ENCODE measurements at regions not wholly inside any gene's neighbourhood (a gene's known extent, or its start where the extent isn't known, plus 50 kb on each side); places are given as distances from the start of the nearest gene placed in this dataset.

DNA sequence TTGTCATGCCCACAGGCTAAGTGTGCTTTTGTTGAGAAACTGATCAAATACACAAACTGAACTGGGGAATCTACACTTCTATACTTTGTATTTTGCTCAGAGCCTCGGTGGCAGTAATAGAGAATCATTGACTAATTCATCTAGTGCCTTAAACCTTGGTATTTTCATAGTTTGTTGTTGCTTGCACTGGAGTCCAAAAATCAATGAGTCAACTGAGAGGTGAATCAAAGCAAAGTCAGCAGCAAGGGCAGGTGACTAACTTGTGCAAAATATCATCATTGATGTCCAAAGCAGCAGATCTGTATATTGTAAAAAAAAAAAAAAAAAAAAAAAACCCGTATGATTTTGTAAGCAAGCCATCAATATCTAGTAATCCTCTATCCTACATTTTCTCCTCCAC, 296.4 kb downstream of the MAP2K6 start (continued):
- TF ChIP-seq ZBTB40 (IDR thresholded peaks at IDR 0.05) (no peak), ZBTB40 (CRISPR knock-in tag; IDR thresholded peaks at IDR 0.05) (no peak), TAF7 (tag; IDR thresholded peaks at IDR 0.05) (no peak), MYNN (IDR thresholded peaks at IDR 0.05) (no peak), MYNN (CRISPR knock-in tag; IDR thresholded peaks at IDR 0.05) (no peak), PTTG1 (tag; IDR thresholded peaks at IDR 0.05; ENCODE audit: low read depth) (no peak), KLF16 (IDR thresholded peaks at IDR 0.05) (no peak), SRF (CRISPR knock-in tag; IDR thresholded peaks at IDR 0.05) (no peak)
- TF ChIP-seq, protein P1, sequence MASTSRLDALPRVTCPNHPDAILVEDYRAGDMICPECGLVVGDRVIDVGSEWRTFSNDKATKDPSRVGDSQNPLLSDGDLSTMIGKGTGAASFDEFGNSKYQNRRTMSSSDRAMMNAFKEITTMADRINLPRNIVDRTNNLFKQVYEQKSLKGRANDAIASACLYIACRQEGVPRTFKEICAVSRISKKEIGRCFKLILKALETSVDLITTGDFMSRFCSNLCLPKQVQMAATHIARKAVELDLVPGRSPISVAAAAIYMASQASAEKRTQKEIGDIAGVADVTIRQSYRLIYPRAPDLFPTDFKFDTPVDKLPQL (IDR thresholded peaks at IDR 0.05; ENCODE audit: extremely low read depth, insufficient read length) = no peak

Data from K562 (cell line).